Stimulated activated CD4-positive, alpha-beta T cell treated with anti-CD3 and anti-CD28 coated beads, Interleukin-1b, Interleukin-23, amount 100 ng/mL, for 48 hours (primary cell): ENCODE measurements at regions not wholly inside any gene's neighbourhood (a gene's known extent, or its start where the extent isn't known, plus 50 kb on each side); places are given as distances from the start of the nearest gene placed in this dataset.
"Not testable (repeated sequence)": the region's sequence is repeated elsewhere in the genome, so short reads cannot be mapped to it uniquely, and the experiment has no call there.

Experiments used
- DNase-seq: peaks from one replicate; pipeline ENCODE4 v3.0.0-alpha.2; 2020

- no peak for DNase-seq
These were observed 86.3 kb upstream of the PHLPP1 start for GRCh38 chr18:62629031-62629430.

DNA sequence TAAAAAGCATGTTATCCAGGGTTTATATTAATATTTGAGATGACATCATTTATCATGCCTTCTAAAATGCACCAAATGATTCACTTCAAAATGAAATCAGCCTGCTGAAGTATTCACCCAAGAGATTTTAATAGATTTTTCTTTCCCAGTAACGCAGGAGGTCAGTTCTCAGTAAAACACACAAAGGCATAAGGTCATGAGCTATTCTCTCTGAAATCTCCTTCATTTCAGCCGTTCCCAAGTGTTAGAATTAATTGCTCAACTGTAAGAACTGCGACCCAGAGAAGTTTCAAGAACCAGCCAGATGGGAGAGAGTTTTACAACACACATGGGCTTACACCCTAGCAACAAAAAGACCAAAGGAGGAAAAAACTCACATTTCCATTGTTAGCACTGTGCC, 84.2 kb upstream of the PHLPP1 start:
- no peak for DNase-seq

DNA sequence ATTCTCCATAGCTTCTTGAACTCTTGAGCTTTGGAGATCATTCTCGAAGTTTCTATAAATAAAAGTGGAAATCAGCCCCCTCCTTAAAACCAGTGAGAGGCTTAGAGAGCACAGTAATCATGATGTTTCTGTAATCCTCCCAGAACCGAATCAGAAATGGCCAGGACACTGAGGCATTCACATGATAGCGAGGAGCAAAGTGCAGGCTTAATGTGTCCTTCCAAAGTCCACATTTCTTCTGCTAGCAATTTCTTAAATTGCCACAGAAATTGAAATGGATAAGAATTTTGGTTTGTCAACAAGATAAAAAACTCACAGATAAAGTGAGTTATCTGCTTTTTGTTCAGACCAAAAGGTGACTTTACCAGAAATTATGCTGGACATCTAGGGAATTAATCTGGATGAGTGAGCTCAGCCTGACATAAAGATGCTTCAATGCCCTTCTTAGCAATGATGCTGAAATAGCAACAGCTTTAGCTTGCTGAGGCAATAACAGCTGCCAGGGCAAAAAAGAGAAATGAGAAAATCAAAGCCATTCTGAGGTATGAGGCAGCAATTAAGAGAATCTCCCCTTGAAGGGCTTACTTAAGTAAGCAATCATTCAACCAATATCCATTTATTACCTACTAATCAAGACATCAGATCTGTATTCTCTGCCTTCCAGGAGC, 82.4 kb upstream of the PHLPP1 start:
- no peak for DNase-seq

- no peak for DNase-seq
These were observed 80.9 kb upstream of the PHLPP1 start for GRCh38 chr18:62634458-62634857.

DNA sequence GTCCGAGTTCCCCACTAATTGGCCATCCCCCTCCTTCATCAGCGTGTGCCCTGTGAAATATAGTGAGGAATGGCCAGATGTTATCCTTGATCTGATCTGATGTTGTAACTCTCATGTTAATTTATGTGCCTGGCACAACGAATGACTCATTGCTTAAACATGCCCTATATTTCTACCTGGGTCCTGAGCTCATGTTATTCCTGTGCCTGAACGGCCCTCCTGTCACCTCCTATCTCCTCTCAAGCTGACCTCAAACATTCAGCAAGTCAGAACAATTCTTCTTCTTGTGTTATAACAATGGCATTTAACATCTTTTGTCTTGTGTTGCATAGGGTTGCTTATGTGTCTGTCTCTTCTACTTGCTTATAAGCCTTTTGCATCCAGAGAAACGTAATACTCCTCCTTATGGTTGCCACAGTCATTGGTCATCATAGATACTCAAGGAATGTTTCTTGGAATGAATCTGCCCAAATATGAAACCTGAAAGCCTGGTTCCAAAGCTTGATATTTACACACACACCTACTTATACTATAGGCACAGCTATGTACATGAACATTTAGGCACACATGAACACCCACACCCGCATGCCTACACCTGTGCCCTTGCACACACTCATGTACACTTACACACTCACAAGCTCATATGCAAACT, 80.2 kb upstream of the PHLPP1 start:
- DNase-seq, result no peak

- no peak for DNase-seq
These were observed 77.9 kb upstream of the PHLPP1 start for GRCh38 chr18:62637403-62637802.

GRCh38 chr18:62637807-62638687, 77.3 kb upstream of the PHLPP1 start:
- peak; percentile 65 for DNase-seq

DNA sequence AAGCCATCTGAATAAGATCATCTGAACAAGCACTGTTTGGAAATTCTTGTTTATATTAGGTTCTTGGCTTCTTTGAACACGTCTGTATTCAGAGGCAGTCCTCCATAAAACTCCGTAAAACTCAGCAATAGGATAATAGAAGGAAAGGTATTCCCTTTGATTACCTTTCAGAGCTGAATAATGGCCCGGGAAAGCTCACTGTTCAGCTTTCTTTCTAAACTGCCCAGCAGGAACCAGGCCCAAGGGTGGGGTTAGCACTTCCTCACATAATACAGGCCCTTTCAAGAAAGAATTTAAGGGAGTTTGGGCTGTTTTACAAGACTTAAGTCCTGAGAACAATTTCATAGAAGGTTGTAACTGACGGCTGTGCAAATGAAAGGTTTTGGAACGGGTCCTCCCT, 72.2 kb upstream of the PHLPP1 start:
- DNase-seq, result no peak

DNA sequence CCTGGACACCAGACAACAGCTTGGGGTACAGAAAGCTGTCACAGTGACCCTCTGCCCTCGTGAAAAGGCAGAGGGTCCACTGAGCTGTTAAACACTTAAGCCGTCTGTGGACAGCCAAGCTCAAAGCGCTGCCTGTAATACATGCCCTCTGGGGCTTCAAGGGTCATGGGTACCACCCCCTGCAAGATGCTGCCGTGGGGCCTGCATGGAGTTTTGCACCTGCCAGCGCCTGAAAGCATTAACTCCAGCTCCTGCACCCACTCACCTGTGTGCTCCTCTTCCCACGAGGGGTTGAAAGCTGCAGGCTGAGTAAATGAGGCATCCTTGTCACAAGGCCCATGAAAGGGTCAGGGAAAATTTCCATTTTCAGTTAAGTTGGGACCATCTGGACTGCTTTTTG, 70.6 kb upstream of the PHLPP1 start:
- no peak for DNase-seq

DNA sequence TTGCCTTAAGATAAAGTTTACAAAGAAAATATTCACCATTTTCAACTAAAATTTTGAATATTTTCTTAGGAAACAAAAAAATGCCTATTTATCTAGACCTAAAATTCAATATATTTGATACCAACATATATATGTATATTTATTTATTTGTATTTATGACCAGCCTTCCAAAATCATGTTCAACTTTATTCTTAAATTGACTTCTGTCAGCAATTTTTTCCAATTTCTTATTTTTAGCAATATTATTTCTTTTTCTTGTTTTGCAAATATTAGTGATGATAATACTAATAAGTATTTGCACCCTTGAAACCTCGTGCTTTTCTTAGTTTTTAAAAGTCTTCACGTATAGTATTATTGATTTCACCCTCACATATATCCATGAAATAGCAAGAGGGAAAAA, 68.2 kb upstream of the PHLPP1 start:
- DNase-seq, result no peak

GRCh38 chr18:62648045-62648678, 67.2 kb upstream of the PHLPP1 start:
- DNase-seq, result no peak

GRCh38 chr18:62651276-62652056, 63.9 kb upstream of the PHLPP1 start:
- no peak for DNase-seq

DNA sequence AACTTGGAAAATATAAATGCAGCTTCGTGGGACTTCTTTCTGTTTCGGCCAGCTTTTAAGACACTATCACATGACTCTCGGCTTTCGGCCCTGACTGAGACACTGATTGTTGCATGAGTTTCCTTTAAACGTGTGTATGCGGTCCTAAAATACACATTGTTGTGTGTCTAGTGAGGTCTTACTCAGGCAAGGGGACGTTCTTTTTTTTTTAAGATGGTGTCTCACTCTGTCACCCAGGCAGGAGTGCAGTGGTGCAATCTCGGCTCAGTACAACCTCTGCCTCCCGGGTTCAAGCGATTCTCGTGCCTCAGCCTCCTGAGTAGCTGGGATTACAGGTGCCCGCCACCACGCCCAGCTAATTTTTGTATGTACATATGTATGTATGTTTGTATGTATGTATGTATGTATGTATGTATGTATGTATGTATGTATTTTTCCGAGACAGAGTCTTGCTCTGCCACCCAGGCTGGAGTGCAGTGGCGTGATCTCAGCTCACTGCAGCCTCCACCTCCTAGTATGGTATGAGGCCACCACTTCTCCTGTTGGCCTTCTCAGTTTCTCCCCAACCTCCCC, 63.2 kb upstream of the PHLPP1 start:
- DNase-seq, result not testable (repeated sequence)

GRCh38 chr18:62655520-62656219, 59.7 kb upstream of the PHLPP1 start:
- no peak for DNase-seq

GRCh38 chr18:62658028-62658427, 57.3 kb upstream of the PHLPP1 start:
- no peak for DNase-seq

GRCh38 chr18:62659698-62660097, 55.6 kb upstream of the PHLPP1 start:
- DNase-seq, result no peak

DNA sequence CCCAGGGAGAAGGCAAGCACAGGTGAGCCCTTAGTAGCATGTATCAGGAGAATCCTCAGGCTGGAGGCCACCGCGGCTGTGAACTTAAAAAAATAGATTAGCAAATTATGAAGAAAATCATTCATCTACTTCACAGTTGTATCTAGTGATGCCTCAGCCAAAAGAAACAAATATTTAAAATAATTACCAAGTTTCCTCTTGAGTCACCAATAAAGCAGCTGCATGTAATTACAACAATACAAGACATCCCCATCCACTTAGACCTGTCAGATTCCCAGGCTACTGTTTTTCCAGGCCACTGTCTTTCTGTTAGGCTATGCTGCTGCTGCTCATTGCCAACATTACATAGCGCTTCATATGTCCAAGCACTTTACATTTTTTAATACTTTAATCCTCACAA, 54.6 kb upstream of the PHLPP1 start:
- DNase-seq, result no peak

DNA sequence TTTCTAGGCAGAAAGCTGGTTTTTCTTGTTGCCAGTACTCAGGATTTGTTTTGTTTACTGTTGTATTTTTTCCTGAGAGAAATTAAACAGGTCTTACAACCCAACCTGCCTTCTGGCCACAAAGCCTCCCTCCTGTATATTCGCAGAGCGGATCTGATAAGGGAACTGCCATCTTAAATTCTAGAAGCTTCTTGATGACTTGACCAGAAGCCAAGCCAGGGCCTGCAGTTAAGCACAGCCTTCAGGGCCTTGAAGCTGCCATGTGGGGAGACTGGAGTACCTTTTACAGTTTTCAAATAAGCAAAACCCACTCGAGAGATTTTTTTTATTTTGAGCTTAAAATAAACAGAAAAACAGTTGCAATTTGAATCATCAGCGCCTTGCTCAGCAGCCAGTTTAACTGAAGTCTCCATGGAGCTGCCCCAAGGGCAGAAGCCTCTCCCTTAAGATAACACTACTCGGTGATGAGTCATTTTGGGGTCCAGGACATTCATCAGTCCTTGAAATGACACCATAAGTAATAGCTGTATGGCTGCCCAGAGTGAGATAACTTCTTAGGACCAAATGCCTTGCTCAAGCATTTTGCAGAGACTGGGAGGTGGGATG, 51.5 kb upstream of the PHLPP1 start:
- DNase-seq, result no peak

GRCh38 chr18:62664414-62664813, 50.9 kb upstream of the PHLPP1 start:
- DNase-seq, result no peak

GRCh38 chr18:62665188-62665587, 50.2 kb upstream of the PHLPP1 start:
- no peak for DNase-seq
